Ovary (tissue), 3 donors: ENCODE measurements at regions not wholly inside any gene's neighbourhood (a gene's known extent, or its start where the extent isn't known, plus 50 kb on each side); places are given as distances from the start of the nearest gene placed in this dataset.

ENCODE experiments used
- POLR2A ChIP-seq: fragments of 450-650 bp; IDR thresholded peaks from one replicate; pipeline ENCODE4 v1.6.1; 2017; ENCODE audit warnings: antibody characterized with exemption, mild to moderate bottlenecking, moderate library complexity
- TF ChIP-seq, protein P1 (sequence below), 3 donors: fragments of 450-650 bp in 2 of 3; fragments of 200-600 bp in 1 of 3; IDR thresholded peaks; one replicate each; pipeline versions ENCODE4 v1.5.1 to v1.8.0; 2016 to 2022; ENCODE audit warnings: antibody characterized with exemption in 3 of 3, mild to moderate bottlenecking in 1 of 3
- donor health status: DM: no; HTN: no; CAD: no.

DNA sequence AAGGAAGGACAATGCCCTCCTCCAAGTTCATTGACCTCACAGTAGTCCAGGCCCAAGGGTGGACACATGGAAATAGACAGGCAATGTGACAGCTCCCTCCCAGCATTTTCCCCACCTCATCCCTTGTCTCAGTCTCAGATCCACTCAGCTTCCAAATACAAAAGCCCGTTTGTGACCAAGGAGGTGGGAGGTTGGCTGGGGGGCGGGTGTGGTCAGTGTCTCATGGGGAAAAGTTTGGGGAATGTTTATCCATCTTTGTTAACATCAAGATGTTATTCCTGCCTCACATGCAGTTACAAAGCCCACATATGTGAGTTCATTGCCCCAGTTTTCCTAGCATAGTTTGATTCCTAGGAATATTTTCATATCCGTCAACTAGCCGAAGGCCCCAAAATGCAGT, 338.5 kb upstream of the PPP2R3A start:
- TF ChIP-seq, protein P1, sequence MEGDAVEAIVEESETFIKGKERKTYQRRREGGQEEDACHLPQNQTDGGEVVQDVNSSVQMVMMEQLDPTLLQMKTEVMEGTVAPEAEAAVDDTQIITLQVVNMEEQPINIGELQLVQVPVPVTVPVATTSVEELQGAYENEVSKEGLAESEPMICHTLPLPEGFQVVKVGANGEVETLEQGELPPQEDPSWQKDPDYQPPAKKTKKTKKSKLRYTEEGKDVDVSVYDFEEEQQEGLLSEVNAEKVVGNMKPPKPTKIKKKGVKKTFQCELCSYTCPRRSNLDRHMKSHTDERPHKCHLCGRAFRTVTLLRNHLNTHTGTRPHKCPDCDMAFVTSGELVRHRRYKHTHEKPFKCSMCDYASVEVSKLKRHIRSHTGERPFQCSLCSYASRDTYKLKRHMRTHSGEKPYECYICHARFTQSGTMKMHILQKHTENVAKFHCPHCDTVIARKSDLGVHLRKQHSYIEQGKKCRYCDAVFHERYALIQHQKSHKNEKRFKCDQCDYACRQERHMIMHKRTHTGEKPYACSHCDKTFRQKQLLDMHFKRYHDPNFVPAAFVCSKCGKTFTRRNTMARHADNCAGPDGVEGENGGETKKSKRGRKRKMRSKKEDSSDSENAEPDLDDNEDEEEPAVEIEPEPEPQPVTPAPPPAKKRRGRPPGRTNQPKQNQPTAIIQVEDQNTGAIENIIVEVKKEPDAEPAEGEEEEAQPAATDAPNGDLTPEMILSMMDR (IDR thresholded peaks at IDR 0.05), result no peak
- no peak for TF ChIP-seq POLR2A
